Limb (tissue), 2 donors: ENCODE measurements at regions not wholly inside any gene's neighbourhood (a gene's known extent, or its start where the extent isn't known, plus 50 kb on each side); places are given as distances from the start of the nearest gene placed in this dataset.

Source experiments
- DNase-seq, 2 donors: peaks; one replicate each; pipeline ENCODE4 v3.0.0-alpha.2; 2016; ENCODE audit errors: extremely low spot score in 2 of 2

- no peak for DNase-seq
These were observed 1078.7 kb downstream of the BRD1 start for GRCh38 chr22:48748860-48749554.

DNA sequence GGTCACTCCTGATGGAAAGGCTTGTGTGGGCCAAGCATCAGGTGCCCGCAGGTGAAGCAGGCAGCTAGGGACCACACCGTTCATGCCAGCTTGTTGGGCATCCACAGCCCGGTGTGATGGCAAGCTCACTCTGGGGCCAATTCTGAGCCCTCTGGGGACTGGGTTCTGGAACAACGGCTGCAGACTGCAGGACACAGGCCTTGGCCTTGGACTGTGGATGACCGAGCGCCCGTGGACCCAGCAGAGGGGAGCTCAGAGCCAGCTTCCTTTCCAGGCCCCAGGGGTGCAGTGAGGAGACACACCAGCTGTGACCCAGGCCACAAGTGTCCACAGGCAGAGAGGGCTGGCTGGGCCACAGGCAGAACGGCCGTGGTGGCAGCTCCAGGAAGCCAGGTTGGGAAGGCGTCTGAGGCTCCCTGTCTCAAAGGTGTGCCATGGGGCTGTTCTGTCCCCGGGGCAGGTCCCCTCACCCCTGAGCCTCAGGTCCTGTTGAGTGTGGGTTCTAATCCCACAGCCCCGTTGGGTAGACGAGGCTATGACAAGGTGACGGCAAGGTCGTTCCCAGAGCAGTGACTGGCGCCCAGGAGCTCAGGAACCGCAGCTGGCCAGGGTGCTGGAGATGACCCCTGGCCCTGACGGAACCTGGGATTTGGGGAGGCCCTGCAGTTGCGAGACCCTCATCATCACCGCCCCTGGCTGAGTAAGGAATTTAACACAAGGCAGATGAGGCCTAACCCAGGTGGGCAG lies 1079.4 kb downstream of the BRD1 start:
- DNase-seq, result peak in 1 of 2 donors; percentile 21

GRCh38 chr22:48746789-48747425 lies 1080.8 kb downstream of the BRD1 start:
- no peak for DNase-seq

DNA sequence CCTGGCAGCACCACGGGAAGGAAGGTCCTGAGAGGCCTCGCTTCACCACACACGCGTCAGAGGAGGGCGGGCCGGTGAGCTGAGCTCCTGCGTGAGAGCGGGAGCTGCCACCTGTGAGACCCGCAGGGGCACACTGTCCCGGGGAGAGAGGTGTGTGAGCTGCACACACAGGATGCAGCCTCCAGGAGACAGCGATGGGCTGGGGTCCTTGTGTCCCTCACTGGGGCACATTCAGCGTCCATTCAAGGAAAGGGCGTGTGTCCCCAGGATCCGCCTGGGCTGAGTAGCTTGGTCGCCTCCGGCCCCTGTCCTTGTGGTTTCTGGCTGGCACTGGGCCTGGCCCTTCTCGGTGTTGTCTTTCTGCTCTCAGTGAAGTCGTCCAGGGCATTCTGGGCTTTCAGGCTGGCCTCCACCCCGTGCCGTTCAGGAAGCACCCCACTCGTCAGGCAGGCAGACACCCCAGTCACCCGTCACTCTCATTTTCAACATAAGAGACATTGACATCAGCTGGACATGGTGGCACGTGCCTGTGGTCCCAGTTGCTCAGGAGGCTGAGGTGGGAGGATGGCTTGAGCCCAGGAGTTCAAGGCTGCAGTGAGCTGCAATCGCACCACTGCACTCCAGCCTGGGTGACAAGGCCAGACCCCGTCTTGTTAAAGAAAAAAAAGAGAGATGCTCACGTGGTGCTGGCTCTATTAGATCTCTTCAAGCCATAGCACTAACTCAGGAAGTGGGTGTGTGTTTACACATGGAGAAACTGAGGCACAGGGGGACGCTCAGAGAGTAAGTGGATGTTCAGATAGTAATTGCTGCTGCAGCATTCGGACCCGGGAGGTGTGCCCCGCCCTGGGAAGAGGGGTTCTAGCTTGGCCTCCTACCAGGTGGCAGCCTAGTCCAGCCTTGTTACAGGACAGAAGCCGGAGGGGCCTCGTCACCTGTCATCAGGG lies 1081.6 kb downstream of the BRD1 start:
- peak in 1 of 2 donors; percentile 21 for DNase-seq

DNA sequence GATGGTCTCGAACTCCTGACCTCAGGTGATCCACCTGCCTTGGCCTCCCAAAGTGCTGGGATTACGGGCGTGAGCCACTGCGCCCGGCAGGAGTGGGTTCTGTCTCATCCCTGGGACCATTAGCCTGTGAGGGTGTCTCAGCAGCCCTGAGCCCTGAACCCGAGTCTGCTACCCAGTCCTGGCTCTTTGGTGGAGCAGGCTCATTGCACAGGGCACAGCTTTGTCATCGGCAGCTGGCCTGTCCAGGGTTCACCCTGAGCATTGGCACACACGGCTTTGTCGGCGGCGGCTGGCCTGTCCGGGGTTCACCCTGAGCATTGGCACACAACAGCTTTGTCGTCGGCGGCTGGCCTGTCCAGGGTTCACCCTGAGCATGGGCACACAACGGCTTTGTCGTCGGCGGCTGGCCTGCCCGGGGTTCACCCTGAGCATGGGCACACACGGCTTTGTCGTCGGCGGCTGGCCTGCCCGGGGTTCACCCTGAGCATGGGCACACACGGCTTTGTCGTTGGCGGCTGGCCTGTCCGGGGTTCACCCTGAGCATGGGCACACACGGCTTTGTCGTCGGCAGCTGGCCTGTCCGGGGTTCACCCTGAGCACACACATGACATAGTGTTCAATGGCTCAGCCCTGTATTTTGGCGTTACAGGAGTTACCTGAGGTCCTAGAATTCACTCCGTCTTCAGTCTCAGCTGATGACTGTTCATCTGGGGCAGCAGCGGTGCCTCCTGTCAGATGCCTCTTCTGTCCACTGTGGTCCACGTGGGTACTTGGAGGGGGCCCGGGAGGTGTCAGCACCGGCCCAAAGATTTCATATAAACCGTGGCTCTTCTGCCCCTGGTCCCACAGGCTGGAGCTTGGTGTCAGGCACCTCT lies 1082.5 kb downstream of the BRD1 start:
- DNase-seq, result no peak

- no peak for DNase-seq
These were observed 1083.4 kb downstream of the BRD1 start for GRCh38 chr22:48744283-48744641.

DNA sequence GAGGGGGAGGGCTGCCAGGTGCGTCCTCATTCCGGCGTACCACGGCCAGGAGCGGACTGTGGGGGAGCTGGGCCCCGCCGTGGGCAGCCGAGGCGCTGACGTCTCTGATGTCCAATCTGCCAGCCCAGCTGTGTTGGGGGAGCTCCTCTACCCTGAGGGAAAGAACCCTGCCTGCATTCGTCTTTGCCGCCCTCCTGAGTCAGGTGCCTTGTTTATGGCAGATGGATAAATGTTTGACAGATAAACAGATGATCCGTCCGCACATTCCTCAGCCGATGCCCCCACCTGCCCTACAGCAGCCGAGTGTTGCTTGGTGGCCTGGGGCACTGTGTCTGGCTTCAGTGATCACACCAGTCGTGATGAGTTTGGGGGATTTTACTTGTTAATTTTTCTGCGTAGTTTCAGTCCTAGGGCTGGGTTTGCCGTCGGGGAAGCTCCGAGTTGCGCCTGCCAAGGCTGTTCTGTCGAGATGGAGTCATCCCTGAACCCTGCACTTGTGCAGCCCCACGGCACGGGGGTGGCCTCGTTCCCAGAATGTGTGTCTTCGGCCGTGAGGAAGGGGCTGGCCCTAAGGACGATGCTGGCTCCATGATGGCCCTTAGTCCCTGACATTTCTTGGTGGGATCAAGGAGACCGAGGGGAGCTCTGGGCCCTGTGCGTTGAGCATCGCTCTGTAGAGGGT lies 1083.9 kb downstream of the BRD1 start:
- DNase-seq, result peak in 1 of 2 donors; percentile 20

DNA sequence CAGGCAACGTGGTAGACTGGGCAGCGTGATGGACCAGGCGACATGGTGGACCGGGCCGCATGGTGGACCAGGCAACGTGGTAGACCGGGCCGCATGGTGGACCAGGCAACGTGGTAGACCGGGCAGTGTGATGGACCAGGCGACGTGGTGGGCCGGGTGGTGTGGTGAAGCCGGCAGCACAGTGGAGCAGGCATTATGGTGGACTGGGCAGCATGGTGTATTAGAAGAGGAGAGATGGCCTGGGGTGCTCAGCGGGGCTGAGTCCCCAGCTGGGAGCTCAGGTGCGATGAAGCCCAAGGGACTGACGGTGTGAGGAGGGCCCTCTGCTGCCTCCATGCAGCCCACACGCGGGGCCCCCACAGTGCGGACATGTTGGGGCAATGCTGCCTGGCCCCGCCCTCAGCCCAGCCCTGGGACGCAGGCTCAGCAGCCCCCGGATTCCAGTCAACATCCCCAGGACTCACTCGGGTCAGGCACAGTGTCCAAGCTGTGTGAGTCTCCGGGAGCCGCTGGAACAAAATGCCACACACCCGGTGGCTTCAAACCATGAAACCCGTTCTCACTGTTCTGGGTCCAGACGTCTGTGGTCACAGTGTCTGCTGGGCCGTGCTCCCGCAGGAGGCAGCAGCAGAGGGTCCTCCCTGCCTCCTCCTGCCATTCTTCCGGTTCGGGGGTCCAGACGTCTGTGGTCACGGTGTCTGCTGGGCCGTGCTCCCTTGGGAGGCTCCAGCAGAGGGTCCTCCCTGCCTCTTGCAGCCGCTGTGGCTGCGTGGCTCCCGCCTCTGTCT lies 1084.9 kb downstream of the BRD1 start:
- peak in 1 of 2 donors; percentile 13 for DNase-seq

DNA sequence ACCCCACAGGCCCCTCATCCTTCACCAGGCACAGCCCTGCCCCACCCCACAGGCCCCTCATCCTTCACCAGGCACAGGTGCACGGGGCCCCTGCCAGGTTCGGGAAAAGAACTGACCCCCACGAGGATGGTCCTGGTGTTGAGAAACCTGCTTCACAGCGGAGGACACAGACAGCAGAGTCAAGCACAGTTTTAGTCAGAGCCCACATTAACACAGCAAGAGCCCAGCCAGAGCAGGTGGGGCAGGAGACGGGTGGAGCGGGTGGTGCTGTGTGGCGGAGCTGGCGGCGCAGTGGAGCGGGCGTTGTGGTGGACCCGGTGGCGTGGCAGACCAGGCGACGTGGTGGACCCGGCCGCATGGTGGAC lies 1085.5 kb downstream of the BRD1 start:
- DNase-seq, result peak in 1 of 2 donors; percentile 14

GRCh38 chr22:48741540-48741939 lies 1086.1 kb downstream of the BRD1 start:
- DNase-seq, result no peak

DNA sequence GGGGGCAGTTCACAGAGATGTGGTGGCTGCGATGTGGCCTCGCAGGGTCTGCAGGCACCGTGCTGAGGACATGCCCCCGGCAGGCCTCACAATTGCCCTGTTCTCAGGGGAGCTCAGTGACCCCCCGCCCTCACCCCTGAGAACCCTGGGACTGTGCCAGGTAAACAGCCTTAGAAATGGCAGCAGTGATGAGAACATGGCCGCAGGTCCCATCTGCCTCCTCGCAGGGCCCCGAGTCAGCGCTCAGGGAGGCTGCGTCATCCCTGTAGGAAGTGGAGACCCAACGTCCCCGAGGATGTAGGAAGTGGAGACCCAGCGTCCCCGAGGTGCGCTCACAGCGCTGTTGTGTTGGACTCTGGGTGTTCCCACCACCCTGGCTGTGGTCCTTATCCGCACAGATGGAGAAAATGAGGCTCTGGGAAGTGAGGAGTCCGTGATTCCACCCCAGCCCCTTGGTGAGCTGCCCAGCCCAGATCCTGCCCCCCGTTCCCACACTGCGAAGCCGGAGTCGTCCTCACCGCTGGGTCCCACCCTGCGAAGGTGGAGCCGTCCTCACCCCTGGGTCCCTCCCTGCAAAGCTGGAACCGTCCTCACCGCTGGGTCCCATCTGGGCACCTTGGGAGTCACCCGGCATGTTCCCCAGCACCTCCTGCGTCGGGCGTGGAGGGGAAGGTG lies 1086.8 kb downstream of the BRD1 start:
- peak in 1 of 2 donors; percentile 22 for DNase-seq

GRCh38 chr22:48740086-48740730 lies 1087.5 kb downstream of the BRD1 start:
- DNase-seq, result peak in 1 of 2 donors; percentile 13

GRCh38 chr22:48739348-48740085 lies 1088.2 kb downstream of the BRD1 start:
- DNase-seq, result peak in 1 of 2 donors; percentile 14

DNA sequence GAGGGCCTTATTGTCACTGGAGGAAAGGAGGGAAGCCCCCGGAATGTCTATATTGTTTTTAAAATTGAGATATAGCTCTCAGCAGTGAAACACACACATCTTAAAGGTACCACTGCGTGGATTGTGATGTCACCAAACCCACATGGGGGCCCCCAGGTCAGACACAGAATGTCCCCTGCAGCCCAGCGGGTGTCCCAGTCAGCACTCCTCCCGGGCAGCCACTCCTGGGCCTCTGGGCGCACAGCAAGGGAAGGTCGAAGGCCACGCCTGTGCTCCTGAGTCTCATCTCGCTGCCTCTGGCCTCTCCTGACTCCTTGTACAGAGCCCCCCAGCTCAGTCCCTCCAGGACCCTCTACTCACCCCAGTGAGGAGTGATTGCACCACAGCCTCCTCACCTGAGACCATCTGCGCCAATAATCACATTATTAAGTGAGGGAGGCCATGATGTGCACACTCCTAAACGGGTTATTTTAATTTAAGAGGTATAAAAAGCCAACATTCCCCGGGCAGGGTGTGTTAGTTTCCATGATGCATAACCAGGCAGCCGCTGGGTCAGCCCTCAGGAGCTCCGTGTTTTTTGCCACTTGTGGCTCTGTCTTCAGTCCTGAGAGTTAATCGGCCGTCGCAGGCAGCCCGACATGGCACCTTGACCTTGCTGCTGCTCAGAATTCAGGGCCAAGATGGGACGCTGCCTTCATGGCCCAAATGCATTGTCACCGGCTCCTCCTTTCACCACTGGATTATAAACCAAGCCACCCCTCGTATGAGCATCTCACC lies 1089.3 kb downstream of the BRD1 start:
- no peak for DNase-seq

DNA sequence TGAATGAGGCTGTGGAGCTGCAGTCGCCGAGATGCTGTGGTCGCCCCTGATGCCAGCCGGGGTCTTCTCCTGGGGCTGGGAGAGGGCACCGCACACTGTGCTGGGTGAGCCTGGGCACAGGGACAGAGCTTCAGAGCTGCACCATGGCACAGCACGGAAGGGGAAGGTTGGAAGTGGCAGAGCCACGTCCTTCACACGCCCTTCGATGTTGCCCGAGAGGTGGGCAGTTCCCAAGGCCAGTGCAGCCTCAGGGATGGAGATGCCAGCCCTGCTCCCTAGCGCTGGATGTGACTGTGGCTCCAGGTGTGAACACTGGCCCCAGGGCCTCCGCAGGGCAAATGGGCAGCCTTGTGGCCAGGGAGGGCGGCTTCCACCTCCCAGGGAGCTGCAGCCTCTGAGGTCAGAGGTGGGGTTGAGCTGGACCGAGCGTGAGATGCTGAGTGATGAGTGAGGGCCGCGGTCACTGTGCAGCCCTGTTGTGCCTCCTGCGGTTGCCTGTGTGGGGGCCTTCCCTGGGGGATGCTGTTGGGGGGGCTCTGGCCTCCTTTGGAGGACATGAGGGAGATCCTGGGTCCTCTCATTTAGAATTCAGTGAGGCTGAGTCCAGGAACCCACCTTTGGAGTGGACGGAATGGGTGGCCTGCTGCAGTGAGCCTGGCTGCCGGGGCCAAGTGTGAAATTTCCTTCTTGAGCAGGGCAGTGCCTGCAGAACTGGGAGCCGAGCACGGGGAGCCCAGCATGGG lies 1090.0 kb downstream of the BRD1 start:
- DNase-seq, result no peak
